ENCODE measurements at regions not wholly inside any gene's neighbourhood (a gene's known extent, or its start where the extent isn't known, plus 50 kb on each side); places are given as distances from the start of the nearest gene placed in this dataset.

DNA sequence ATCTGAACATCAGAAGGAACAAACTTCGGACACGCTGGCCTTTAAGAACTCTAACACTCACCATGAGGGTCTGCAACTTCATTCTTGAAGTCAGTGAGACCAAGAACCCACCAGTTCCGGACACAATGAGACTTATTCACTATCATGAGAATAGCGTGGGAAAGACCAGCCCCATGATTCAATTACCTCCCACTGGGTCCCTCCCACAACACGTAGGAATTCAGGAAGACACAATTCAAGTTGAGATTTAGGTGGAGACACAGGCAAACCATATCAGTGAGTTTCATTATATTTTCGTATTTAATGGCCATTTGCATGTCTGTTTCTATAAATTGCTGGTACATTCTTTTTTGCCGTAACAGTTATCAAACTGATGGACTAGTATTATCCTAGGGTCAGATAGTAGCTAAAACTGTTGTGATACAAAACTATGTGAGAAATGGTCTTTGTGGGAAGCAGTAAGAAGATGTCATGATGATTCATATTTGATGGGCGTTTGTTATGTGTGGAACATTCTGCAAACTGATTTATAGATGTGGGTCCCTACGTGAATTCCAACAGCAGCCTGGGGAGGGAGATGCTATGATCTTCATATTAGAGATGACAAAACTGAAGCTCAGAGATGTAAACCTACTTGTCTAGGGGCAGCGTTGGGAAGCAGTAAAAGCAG lies 282.4 kb upstream of the TMEM132C start:
- ATAC-seq (ENCODE audit: low read depth) (no peak), DNase-seq (no peak)
- Mint-ChIP-seq H3K4me1 (no peaks in the 10 kb centered on the region), H3K9me3 (no peaks in the 10 kb centered on the region), H3K27ac (no peak overlapping the region), H3K27me3 (no peaks in the 10 kb centered on the region), H3K4me3 (no peak overlapping the region), H3K36me3 (ENCODE audit: low read depth) (no peaks in the 10 kb centered on the region)
- intact Hi-C loops (cut with micrococcal nuclease) = no loop called here
- ChIA-PET POLR2A (no interaction called here), CTCF (no interaction called here)
- TF ChIP-seq CTCF (IDR thresholded peaks at IDR 0.05) = no peak

- DNase-seq (no peak), ATAC-seq (ENCODE audit: low read depth) (no peak)
- no peak overlapping the region for H3K27ac Mint-ChIP-seq
- H3K36me3 Mint-ChIP-seq (ENCODE audit: low read depth) = no peaks in the 10 kb centered on the region
- no peak overlapping the region for H3K4me3 Mint-ChIP-seq
- no peaks in the 10 kb centered on the region for H3K27me3 Mint-ChIP-seq
- no peaks in the 10 kb centered on the region for H3K9me3 Mint-ChIP-seq
- H3K4me1 Mint-ChIP-seq = no peaks in the 10 kb centered on the region
- POLR2A ChIA-PET = no interaction called here
- intact Hi-C loops (cut with micrococcal nuclease) = no loop called here
- CTCF ChIA-PET = no interaction called here
- no peak for TF ChIP-seq CTCF (IDR thresholded peaks at IDR 0.05)
Measured at GRCh38 chr12:127987199-127987901, 279.6 kb upstream of the TMEM132C start.

GRCh38 chr12:127991485-127991884 lies 275.5 kb upstream of the TMEM132C start:
- no peak for DNase-seq

DNA sequence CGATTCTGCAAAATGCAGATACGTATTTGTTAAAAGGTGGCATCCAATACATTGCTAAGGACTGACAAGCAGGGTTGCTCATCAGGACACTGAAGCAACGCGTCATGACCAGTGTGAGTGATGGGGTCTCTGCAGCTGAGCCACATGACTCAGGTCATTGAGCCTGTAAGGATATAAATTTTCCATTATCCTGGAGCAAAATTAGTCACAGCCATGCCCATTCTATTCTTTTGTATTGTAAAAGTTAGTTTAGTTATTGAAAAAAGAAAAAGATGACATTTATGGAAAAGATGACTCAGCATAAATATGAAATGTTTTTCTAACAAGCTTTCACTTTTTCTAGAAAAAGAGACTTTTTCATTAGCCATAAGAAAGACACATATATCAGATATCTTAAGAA lies 268.0 kb upstream of the TMEM132C start:
- ChIA-PET CTCF (no interaction called here), POLR2A (no interaction called here)
- intact Hi-C loops (cut with micrococcal nuclease) = no loop called here
- no peak overlapping the region for H3K4me3 Mint-ChIP-seq
- TF ChIP-seq CTCF (IDR thresholded peaks at IDR 0.05) = no peak
- peaks cover 3% of the 10 kb centered on the region for H3K9me3 Mint-ChIP-seq
- H3K27me3 Mint-ChIP-seq = no peaks in the 10 kb centered on the region
- H3K4me1 Mint-ChIP-seq = no peaks in the 10 kb centered on the region
- no peaks in the 10 kb centered on the region for H3K36me3 Mint-ChIP-seq (ENCODE audit: low read depth)
- DNase-seq = no peak
- ATAC-seq (ENCODE audit: low read depth) = no peak
- no peak overlapping the region for H3K27ac Mint-ChIP-seq

More at GRCh38 chr12:127991485-127991884, 275.5 kb upstream of the TMEM132C start:
- Mint-ChIP-seq H3K36me3 (ENCODE audit: low read depth) (no peaks in the 10 kb centered on the region), H3K27me3 (no peaks in the 10 kb centered on the region), H3K4me3 (no peak overlapping the region), H3K9me3 (no peaks in the 10 kb centered on the region), H3K27ac (no peak overlapping the region), H3K4me1 (no peaks in the 10 kb centered on the region)
- no peak for TF ChIP-seq CTCF (IDR thresholded peaks at IDR 0.05)
- ChIA-PET CTCF (no interaction called here), POLR2A (no interaction called here)
- intact Hi-C loops (cut with micrococcal nuclease) = no loop called here
- no peak for ATAC-seq (ENCODE audit: low read depth)

DNA sequence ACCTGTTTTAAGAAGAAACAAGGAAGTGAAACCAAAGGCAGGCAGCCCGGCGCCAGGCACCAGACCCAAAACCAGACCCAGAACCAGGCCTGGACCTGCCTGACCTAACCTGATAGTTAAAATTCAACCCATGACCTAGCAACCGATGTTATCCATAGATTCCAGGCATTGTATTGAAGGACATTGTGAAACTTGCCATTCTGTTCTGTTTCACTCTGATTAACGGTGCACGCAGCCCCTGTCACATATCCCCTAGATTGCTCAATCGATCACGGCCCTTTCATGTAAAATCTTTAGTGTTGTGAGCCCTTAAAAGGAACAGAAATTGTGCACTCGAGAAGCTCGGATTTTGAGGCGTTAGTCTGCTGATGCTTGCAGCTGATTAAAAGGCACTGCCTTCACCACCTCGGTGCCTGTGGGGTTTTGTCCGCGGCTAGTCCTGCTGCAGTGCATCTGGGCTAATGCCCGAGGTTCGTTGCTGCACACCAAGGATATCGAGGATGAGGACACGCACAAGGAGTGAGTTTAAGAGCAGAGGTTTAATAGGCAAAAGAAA lies 262.5 kb upstream of the TMEM132C start:
- no peak for TF ChIP-seq CTCF (IDR thresholded peaks at IDR 0.05)

More for the DNA sequence above, 262.5 kb upstream of the TMEM132C start:
- Mint-ChIP-seq H3K27me3 (no peaks in the 10 kb centered on the region), H3K4me1 (no peaks in the 10 kb centered on the region), H3K27ac (no peak overlapping the region), H3K36me3 (ENCODE audit: low read depth) (no peaks in the 10 kb centered on the region), H3K4me3 (no peak overlapping the region), H3K9me3 (peaks cover 3% of the 10 kb centered on the region)
- no peak for ATAC-seq (ENCODE audit: low read depth)
- ChIA-PET CTCF (no interaction called here), POLR2A (no interaction called here)
- DNase-seq = no peak
- intact Hi-C loops (cut with micrococcal nuclease) = no loop called here

Measured in activated B cell treated with CpG ODN at 0.5 μM for 24 hours (primary cell).